LoVo (cell line): ENCODE measurements at regions not wholly inside any gene's neighbourhood (a gene's known extent, or its start where the extent isn't known, plus 50 kb on each side); places are given as distances from the start of the nearest gene placed in this dataset.
"Not testable (repeated sequence)": the region's sequence is repeated elsewhere in the genome, so short reads cannot be mapped to it uniquely, and the experiment has no call there.

ENCODE experiments used
- DNase-seq: peaks from one replicate; pipeline ENCODE4 v3.0.0-alpha.2; 2016; ENCODE audit warnings: low spot score

- DNase-seq: no peak
These were observed 120.2 kb downstream of the MRPL39 start for GRCh38 chr21:25487046-25487594.

DNA sequence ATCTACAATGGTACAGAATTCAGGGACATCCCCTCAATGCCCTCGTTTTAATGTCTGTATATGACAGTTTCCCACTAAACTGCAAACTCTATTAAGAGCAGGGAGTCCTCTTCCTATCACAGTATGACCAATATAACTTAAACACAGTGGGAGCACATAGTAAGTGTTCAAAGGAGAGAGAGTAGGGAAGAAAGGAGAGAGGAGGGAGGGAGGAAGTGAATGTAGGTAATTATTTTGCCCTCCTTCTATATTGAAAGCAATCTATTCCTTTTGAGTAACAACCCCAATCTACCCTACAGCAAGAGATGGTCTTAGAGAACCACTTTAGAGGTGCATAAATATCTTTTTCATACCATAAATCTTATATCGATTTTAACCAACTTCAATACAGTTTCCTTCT lies 121.4 kb downstream of the MRPL39 start:
- DNase-seq: no peak

DNA sequence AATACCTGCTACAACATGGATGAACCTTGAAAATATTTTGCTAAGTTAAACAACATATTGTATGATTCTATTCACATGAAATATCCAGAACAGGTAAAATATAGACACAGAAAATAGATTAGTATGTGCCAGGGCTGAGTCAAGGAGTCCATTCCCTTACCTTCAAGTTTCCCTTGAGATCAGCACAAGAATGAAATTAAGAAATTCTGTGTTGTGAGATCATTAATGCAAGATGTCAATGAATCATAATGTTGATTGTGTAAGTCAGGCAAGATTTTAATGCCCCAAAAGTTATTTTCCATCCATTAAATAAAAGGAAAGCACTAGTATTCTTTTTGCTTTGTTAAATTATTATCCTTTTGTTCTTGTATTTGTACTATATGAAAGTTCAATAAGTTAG lies 139.4 kb downstream of the MRPL39 start:
- DNase-seq: no peak

DNA sequence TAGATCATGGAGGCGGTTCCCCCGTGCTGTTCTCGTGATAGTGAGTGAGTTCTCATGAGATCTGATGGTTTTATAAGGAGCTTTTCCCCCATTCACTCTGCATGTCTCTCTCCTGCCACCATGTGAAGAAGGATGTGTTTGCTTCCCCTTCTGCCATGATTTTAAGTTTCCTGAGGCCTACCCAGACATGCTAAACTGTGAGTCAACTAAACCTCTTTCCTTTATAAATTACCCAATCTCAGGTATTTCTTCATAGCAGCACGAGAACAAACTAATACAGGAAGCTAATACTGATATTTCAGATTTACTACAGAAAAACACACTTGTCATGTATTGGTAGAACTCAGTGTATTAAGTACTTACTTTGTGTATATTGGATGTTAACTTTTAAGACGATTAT lies 140.2 kb downstream of the MRPL39 start:
- not testable (repeated sequence) for DNase-seq

- no peak for DNase-seq
These were observed 140.8 kb downstream of the MRPL39 start for GRCh38 chr21:25466470-25466869.

DNA sequence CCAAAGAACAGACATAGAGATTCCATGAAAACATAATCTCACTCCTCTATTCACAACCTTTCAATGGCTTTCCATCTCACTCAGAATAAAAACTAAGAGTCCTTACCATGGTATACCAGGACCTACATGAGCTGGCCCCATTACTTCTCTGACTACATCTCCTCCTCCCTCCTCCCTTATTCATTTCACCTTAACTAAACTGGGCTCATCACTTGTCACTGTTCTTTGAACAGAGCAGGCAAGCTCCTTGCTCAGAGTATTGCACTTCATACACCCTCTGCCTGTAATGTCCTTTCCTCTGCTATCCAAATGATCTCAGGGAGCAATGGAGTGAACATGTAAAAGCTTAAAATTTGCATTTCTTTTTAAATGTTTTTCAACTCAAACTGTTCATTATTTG lies 142.0 kb downstream of the MRPL39 start:
- DNase-seq: no peak

GRCh38 chr21:25464275-25464674 lies 143.0 kb downstream of the MRPL39 start:
- no peak for DNase-seq

DNA sequence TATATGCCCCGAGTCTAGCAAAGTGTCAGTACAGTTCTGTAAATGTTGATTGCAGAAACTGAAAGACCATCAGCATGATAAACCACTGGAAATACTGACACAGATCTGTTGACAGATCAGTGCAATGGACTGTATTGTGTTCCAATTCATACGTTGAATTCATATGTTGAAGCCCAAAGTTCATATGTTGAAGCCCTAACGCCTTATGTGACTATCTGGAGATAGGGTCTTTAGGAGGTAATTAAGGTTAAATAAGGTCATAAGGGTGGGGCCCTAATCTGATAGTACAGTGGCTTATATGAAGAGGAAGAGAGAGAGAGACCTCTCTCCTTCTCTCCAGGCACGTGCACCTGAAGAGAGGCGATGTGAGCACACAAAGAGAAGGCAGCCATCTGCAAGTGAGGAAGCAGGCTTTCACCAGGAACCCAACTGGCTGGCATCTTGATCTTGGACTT lies 144.7 kb downstream of the MRPL39 start:
- DNase-seq: no peak

DNA sequence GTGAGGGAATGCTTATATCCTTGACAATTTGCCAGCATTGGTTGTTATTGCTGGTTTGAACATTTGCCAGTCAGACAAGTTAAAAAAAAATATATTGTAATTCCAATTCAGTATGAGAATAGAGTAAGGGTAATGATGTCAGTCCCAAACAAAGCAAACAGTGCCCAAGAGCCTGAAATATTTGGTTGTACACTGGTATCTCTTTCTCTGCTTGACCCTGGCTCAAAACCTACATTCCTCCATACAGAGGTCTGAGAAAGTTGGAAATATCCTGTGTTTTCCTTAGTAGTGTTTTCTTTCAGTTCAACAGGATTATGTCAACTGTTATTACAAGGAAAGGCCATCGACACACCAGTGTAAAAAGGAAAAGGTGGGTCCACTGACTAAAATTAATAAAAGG lies 145.6 kb downstream of the MRPL39 start:
- no peak for DNase-seq

DNA sequence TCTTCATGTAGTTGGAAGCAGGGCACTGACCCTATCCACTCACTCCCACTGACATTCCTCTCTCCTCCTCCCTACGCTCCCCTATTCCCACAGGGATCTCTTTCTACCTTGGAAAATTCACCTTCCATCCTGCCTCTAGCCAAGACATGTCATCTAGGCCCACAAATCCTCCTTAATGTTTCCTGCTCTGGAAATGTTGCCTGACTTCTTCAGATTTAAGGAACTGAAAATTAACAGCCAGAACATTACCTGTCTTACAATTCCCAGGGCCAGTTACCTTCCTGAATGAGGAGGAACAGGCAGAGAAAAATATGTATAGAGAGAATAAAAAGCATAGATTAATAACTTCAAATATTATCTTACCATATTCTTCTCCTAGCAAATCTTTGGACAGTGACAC lies 147.3 kb downstream of the MRPL39 start:
- DNase-seq: no peak

- DNase-seq: no peak
These were observed 147.9 kb downstream of the MRPL39 start for GRCh38 chr21:25459365-25459764.

DNA sequence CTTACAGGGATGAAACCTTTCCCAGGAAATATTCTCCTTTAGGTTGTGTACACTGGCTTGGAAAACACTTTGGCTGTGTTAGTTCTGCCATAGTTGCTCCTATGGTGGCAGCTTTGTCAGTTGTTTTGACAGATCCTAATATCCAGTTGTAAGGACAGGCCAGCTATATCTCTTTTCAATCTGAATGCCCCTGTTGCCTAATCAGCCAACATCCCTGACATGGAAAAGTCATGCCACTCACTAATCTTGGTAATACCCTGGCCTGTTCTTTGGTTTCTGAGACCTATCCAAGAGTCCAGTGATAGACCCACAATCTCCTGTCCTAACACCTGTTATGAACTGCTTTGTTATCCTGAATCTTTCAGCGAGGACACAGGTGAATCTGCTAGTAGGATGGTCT lies 148.8 kb downstream of the MRPL39 start:
- no peak for DNase-seq

GRCh38 chr21:25457946-25458345 lies 149.3 kb downstream of the MRPL39 start:
- no peak for DNase-seq

GRCh38 chr21:25457411-25457810 lies 149.9 kb downstream of the MRPL39 start:
- no peak for DNase-seq

- DNase-seq: no peak
These were observed 150.6 kb downstream of the MRPL39 start for GRCh38 chr21:25456672-25457071.

GRCh38 chr21:25453524-25453923 lies 153.8 kb downstream of the MRPL39 start:
- DNase-seq: no peak

GRCh38 chr21:25449950-25450349 lies 157.3 kb downstream of the MRPL39 start:
- DNase-seq: no peak

- DNase-seq: no peak
These were observed 165.4 kb downstream of the MRPL39 start for GRCh38 chr21:25441835-25442234.

- not testable (repeated sequence) for DNase-seq
These were observed 169.8 kb downstream of the MRPL39 start for GRCh38 chr21:25437465-25437864.

GRCh38 chr21:25428537-25428936 lies 178.7 kb downstream of the MRPL39 start:
- no peak for DNase-seq

GRCh38 chr21:25427828-25428227 lies 179.5 kb downstream of the MRPL39 start:
- DNase-seq: no peak

DNA sequence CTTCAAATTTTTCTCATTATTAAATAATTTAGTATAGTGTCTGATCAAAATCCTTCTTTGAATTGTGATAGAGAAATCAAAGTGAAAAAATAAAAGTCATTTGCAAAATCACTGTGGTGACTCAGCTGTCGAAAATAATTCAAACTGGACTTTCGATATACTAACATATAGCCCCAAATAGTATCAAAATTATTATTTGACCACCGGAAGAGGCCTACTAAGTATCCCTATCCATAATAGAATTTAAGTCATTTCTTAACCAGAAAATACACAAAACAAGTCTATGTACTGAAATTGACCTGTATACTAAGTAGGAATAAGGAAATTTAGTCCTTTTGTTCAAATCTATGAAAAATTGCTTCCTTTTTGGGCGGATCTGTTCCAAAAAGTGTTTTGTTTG lies 180.7 kb downstream of the MRPL39 start:
- no peak for DNase-seq

DNA sequence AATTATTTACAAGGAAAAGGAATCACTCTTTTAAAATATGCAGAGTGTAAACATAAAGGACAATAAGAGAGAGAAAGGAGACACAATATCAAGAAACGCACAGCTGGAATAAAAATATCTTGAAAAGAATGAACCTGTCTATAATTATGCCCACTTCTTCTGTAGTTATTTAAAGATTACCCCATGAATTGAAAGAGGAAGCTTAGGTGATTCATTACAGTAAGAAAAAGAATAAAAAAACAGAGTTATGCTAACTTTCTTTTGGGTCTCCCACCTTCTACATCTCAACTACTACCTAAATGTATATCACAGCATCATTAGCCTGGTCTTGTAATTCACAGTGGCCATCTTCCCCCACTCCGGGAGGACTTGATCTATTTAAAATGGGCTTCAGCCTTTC lies 182.1 kb downstream of the MRPL39 start:
- no peak for DNase-seq

DNA sequence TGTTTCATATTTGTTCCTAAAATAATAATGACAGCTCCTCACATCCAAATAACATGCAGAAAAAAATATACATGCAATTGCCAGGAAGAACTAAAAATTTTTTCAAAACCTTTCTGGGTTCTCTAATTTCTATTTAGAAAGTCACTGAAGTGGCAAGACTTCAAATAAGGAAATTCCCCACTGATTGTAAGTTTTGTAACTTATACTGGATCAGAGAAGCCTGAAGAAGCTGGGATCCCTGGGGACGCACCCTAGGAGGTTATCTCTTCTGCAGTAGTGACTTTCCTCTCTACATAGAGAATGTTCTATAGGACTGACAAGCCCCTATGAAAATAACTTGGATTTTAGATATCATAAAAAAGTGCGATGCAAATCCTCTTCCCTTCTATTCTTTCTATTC lies 182.6 kb downstream of the MRPL39 start:
- DNase-seq: no peak

GRCh38 chr21:25424048-25424447 lies 183.2 kb downstream of the MRPL39 start:
- DNase-seq: no peak
